AG09319 (cell line): ENCODE measurements at regions not wholly inside any gene's neighbourhood (a gene's known extent, or its start where the extent isn't known, plus 50 kb on each side); places are given as distances from the start of the nearest gene placed in this dataset.

Source experiments
- DNase-seq: peaks from one replicate; pipeline ENCODE4 v3.0.0-alpha.2; 2010; ENCODE audit warnings: low read depth; ENCODE audit errors: extremely low read depth
- TF ChIP-seq, protein P1 (sequence below): IDR thresholded peaks from 2 replicates; pipeline ENCODE4 v1.5.1; 2011; ENCODE audit warnings: low read depth, mild to moderate bottlenecking, inconsistent platforms, low read length, moderate library complexity

- TF ChIP-seq, protein P1, sequence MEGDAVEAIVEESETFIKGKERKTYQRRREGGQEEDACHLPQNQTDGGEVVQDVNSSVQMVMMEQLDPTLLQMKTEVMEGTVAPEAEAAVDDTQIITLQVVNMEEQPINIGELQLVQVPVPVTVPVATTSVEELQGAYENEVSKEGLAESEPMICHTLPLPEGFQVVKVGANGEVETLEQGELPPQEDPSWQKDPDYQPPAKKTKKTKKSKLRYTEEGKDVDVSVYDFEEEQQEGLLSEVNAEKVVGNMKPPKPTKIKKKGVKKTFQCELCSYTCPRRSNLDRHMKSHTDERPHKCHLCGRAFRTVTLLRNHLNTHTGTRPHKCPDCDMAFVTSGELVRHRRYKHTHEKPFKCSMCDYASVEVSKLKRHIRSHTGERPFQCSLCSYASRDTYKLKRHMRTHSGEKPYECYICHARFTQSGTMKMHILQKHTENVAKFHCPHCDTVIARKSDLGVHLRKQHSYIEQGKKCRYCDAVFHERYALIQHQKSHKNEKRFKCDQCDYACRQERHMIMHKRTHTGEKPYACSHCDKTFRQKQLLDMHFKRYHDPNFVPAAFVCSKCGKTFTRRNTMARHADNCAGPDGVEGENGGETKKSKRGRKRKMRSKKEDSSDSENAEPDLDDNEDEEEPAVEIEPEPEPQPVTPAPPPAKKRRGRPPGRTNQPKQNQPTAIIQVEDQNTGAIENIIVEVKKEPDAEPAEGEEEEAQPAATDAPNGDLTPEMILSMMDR, result no peak
- no peak for DNase-seq
Measured at GRCh38 chr7:46723003-46723402, 801.9 kb upstream of the IGFBP3 start.

DNA sequence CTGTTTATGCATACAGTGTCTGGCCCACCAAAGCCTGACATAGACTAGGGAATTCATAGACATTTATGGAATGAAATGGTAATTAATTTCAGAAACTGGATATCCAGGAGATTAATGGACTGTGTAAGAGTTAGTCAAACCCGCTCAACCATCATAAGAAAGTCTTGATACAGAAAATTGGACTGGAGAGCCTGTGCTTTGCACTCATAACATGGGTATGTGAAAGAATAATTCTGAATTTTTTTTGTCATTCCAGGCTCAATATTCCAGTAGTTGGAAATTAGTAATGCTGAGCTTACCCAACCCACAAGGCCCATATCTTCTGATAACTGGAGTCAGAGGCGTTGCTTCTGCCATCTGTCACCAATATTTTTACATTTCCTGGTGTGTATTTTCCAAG is 799.7 kb upstream of the IGFBP3 start:
- TF ChIP-seq, protein P1, result no peak

DNA sequence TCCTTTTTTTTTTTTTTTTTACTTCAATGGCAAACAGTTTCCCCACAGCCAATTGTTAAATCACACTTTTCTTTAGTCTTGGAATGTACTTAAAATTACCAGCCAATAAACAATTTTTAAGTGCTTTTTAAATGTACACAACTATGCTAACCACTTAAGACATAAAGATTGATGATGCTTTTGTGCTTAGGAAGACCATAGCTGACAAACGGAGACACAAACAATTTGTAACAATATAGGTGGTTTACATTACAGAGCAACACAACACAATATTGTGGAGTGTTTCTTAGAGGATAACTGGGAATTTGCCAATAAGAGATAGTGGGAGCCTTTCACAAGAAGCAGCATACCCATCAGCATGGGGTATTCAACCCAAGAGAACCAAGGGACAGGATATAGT is 798.5 kb upstream of the IGFBP3 start:
- TF ChIP-seq, protein P1, result no peak
- no peak for DNase-seq

More for the DNA sequence above, 799.7 kb upstream of the IGFBP3 start:
- no peak for DNase-seq

DNA sequence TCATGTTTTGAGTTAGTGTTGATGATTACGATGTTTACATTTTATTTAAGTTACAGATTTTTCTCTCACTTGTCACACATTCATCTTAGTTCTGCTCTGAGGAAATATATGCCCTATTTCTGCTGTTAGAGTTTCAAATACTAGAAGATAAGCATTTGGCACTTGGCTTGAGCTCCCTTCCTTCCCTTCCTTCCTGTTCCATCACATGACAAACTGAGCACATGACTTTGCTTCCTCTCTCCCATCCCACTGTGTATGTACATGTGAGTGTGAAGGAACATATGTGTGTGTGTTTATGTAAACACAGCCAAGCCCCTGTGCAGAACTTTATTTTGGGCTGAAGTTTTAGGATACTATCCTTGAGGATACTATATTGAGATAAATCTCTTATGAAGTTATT is 795.9 kb upstream of the IGFBP3 start:
- DNase-seq, result no peak
- TF ChIP-seq, protein P1, result no peak

DNA sequence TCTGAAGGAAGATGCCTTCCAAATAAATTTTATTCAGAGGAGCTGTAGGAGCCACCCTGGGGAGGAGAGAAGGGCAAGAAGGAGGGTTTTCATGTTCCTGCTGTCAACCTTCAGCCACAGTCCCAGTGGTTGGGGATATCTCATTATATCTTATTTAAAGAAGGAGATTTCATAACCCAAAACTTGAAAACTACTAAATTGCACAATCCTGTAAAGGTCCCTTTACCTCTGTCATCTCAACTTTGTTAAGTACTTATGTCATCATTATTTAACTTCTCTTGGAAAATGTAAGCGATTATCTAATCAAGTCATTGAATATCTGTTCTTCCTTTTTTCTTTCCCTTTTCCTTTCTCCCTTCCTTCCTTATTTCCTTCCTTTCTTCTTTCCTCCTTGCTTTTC is 794.5 kb upstream of the IGFBP3 start:
- TF ChIP-seq, protein P1, result no peak
- DNase-seq, result no peak

GRCh38 chr7:46714904-46715303 is 793.8 kb upstream of the IGFBP3 start:
- DNase-seq, result no peak
- TF ChIP-seq, protein P1, result no peak

- no peak for DNase-seq
Measured at GRCh38 chr7:46713868-46714596, 793.0 kb upstream of the IGFBP3 start.

More at GRCh38 chr7:46713868-46714596, 793.0 kb upstream of the IGFBP3 start:
- TF ChIP-seq, protein P1, result no peak
